Calu3 (cell line): ENCODE measurements at regions not wholly inside any gene's neighbourhood (a gene's known extent, or its start where the extent isn't known, plus 50 kb on each side); places are given as distances from the start of the nearest gene placed in this dataset.

Experiments
- BruUV-seq: library from RNA; stranded (reverse); fragments of 400-500 nt; replicated peaks from 2 replicates; lab custom pipeline; 2021; lab: Mats Ljungman, UMichigan
- CTCF ChIA-PET: fragments of 300-600 bp; sonication (Branson Sonifier 250); formaldehyde crosslinking; loops from one replicate; lab custom pipeline; 2022; ENCODE audit warnings: antibody characterized with exemption; lab: Charles Lee
- DNase-seq: peaks from one replicate; pipeline ENCODE4 v3.0.0; 2022
- H3K27ac Mint-ChIP-seq: one replicate; pipeline ENCODE4 v1.8.0; 2022; ENCODE audit warnings: mixed read lengths; ENCODE audit not compliant: unreplicated experiment
- H3K27me3 Mint-ChIP-seq: one replicate; pipeline ENCODE4 v1.8.0; 2022; ENCODE audit warnings: mixed read lengths; ENCODE audit not compliant: unreplicated experiment
- H3K36me3 Mint-ChIP-seq: one replicate; pipeline ENCODE4 v1.8.0; 2022; ENCODE audit warnings: mild to moderate bottlenecking, moderate library complexity, mixed read lengths; ENCODE audit not compliant: insufficient read depth, unreplicated experiment
- H3K4me1 Mint-ChIP-seq: one replicate; pipeline ENCODE4 v1.8.0; 2022; ENCODE audit warnings: mild to moderate bottlenecking, low read depth, mixed read lengths; ENCODE audit not compliant: unreplicated experiment
- H3K4me3 Mint-ChIP-seq: one replicate; pipeline ENCODE4 v1.8.0; 2022; ENCODE audit warnings: mild to moderate bottlenecking, low read depth, moderate library complexity, mixed read lengths; ENCODE audit not compliant: unreplicated experiment
- H3K9me3 Mint-ChIP-seq: one replicate; pipeline ENCODE4 v1.8.0; 2022; ENCODE audit warnings: low read depth, mixed read lengths; ENCODE audit not compliant: unreplicated experiment
- intact Hi-C: fragments of 100-400 bp; cut with micrococcal nuclease; formaldehyde crosslinking; loops from one replicate; pipeline ENCODE4 v1.10.0; 2022; ENCODE audit not compliant: unreplicated experiment
- TF ChIP-seq, protein P1 (sequence below): fragments of 200-600 bp; IDR thresholded peaks from one replicate; pipeline ENCODE4 v1.8.0; 2022; ENCODE audit warnings: antibody characterized with exemption; ENCODE audit not compliant: unreplicated experiment

- BruUV-seq: no TSS peak
- H3K4me1 Mint-ChIP-seq: no peaks in the 10 kb centered on the region
- TF ChIP-seq, protein P1, sequence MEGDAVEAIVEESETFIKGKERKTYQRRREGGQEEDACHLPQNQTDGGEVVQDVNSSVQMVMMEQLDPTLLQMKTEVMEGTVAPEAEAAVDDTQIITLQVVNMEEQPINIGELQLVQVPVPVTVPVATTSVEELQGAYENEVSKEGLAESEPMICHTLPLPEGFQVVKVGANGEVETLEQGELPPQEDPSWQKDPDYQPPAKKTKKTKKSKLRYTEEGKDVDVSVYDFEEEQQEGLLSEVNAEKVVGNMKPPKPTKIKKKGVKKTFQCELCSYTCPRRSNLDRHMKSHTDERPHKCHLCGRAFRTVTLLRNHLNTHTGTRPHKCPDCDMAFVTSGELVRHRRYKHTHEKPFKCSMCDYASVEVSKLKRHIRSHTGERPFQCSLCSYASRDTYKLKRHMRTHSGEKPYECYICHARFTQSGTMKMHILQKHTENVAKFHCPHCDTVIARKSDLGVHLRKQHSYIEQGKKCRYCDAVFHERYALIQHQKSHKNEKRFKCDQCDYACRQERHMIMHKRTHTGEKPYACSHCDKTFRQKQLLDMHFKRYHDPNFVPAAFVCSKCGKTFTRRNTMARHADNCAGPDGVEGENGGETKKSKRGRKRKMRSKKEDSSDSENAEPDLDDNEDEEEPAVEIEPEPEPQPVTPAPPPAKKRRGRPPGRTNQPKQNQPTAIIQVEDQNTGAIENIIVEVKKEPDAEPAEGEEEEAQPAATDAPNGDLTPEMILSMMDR: no peak
- CTCF ChIA-PET: no interaction called here
- H3K4me3 Mint-ChIP-seq: no peak overlapping the region
- H3K36me3 Mint-ChIP-seq: no peaks in the 10 kb centered on the region
- H3K27me3 Mint-ChIP-seq: no peaks in the 10 kb centered on the region
- DNase-seq: no peak
- intact Hi-C loops: no loop called here
- no peak overlapping the region for H3K27ac Mint-ChIP-seq
- no peaks in the 10 kb centered on the region for H3K9me3 Mint-ChIP-seq
These were observed 211.2 kb upstream of the RXFP2 start for GRCh38 chr13:31528176-31528575.

- CTCF ChIA-PET: no interaction called here
- TF ChIP-seq, protein P1: no peak
- no TSS peak for BruUV-seq
These were observed 210.6 kb upstream of the RXFP2 start for GRCh38 chr13:31528758-31529157.

GRCh38 chr13:31530922-31531321 is 208.4 kb upstream of the RXFP2 start:
- H3K27me3 Mint-ChIP-seq: no peaks in the 10 kb centered on the region
- no TSS peak for BruUV-seq
- intact Hi-C loops: loop anchor here (10.0 kb wide), 1 partner anchor 96 kb away; no protein-coding TSS in a partner anchor
- CTCF ChIA-PET: no interaction called here
- H3K9me3 Mint-ChIP-seq: no peaks in the 10 kb centered on the region
- H3K4me3 Mint-ChIP-seq: no peak overlapping the region
- TF ChIP-seq, protein P1: no peak
- no peaks in the 10 kb centered on the region for H3K4me1 Mint-ChIP-seq
- H3K27ac Mint-ChIP-seq: no peak overlapping the region
- H3K36me3 Mint-ChIP-seq: no peaks in the 10 kb centered on the region
- no peak for DNase-seq

More at GRCh38 chr13:31528758-31529157, 210.6 kb upstream of the RXFP2 start:
- no peaks in the 10 kb centered on the region for H3K9me3 Mint-ChIP-seq
- no peaks in the 10 kb centered on the region for H3K36me3 Mint-ChIP-seq
- no peak for DNase-seq
- H3K27ac Mint-ChIP-seq: no peak overlapping the region
- no peak overlapping the region for H3K4me3 Mint-ChIP-seq
- intact Hi-C loops: no loop called here
- H3K4me1 Mint-ChIP-seq: no peaks in the 10 kb centered on the region
- no peaks in the 10 kb centered on the region for H3K27me3 Mint-ChIP-seq

DNA sequence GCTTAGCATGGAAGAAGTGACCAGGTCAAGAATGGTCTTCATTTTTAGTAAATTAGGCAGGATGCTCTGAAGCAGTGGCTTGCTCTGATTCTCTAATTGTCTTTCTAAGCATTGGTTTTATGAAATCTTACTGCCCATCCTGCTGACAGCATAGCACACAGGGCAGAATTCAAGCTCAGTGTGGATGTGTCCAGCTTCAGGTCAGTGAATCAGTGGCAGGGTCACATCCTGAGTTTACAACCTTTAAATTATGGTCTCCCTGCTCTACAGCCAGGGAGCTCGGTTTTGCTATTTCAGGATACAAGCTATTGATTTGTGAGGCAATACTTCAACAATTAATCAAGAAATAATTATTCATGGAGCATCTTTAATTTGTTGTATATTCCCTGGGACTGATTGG is 202.3 kb upstream of the RXFP2 start:
- H3K4me1 Mint-ChIP-seq: peaks cover 14% of the 10 kb centered on the region
- no peak for DNase-seq
- CTCF ChIA-PET: interaction anchor here (2.0 kb wide), 1 partner anchor 204 kb away, joined by 19 read pairs; no protein-coding TSS in a partner anchor
- H3K36me3 Mint-ChIP-seq: no peaks in the 10 kb centered on the region
- TF ChIP-seq, protein P1: no peak
- no peak overlapping the region for H3K27ac Mint-ChIP-seq
- no TSS peak for BruUV-seq
- H3K27me3 Mint-ChIP-seq: no peaks in the 10 kb centered on the region
- intact Hi-C loops: loop anchor here (10.0 kb wide), 1 partner anchor 102 kb away; no protein-coding TSS in a partner anchor
- no peak overlapping the region for H3K4me3 Mint-ChIP-seq
- H3K9me3 Mint-ChIP-seq: no peaks in the 10 kb centered on the region
